Keratinocyte (primary cell): ENCODE measurements at regions not wholly inside any gene's neighbourhood (a gene's known extent, or its start where the extent isn't known, plus 50 kb on each side); places are given as distances from the start of the nearest gene placed in this dataset.

Source experiments
- CTCF ChIP-seq, 3 experiments: IDR thresholded peaks in 1 of 3; conservative IDR thresholded peaks in 1 of 3; optimal IDR thresholded peaks in 1 of 3; 2 replicates in 2 of 3; 3 replicates in 1 of 3; pipeline versions ENCODE3 to v1.5.1; 2011; ENCODE audit warnings: low read length in 3 of 3, mild to moderate bottlenecking in 3 of 3, moderate library complexity in 2 of 3, control low read depth in 1 of 3, inconsistent platforms in 1 of 3; ENCODE audit not compliant: insufficient read depth in 2 of 3; ENCODE audit errors: extremely low read depth in 1 of 3
- EZH2 ChIP-seq: IDR thresholded peaks from one replicate; pipeline ENCODE4 v1.6.1; 2012; ENCODE audit warnings: inconsistent platforms, mild to moderate bottlenecking, low read length, moderate library complexity

DNA sequence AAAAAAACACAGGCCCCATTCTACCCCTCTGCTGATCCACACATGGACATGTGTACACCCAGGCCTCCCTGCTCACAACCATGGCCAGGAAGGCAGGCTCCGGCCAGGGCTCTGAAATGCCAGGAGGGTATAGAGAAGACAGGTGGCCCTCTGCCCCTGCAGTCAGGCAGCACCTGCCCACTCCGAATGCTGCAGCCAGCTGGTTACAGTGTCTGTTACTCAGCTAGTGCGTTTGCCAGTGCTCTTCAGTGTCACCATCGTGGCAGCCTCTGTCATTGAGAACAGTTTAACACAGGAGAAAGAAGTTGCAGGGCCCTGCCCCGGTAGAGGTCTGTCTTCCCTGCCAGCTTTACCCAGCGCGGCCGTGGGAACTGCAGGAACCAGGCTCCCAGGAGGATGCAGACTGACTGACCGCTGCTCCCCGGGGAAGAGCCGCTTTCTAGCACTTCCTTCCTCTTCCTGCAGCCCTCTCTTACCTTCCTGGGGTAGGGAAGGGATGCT, 128.8 kb upstream of the FAM20C start:
- TF ChIP-seq CTCF (optimal IDR thresholded peaks at IDR 0.05 in 1 of 3, IDR thresholded peaks at IDR 0.05 in 1 of 3, conservative IDR thresholded peaks at IDR 0.05 in 1 of 3; ENCODE audit: extremely low read depth in 1 of 3, insufficient read depth in 2 of 3, low read length in 3 of 3): no peak
- no peak for TF ChIP-seq EZH2
